Liver (tissue), 3 donors: ENCODE measurements at regions not wholly inside any gene's neighbourhood (a gene's known extent, or its start where the extent isn't known, plus 50 kb on each side); places are given as distances from the start of the nearest gene placed in this dataset.
"Not testable (repeated sequence)": the region's sequence is repeated elsewhere in the genome, so short reads cannot be mapped to it uniquely, and the experiment has no call there.

Source experiments
- GABPA ChIP-seq, 2 donors: IDR thresholded peaks in 1 of 2; conservative IDR thresholded peaks in 1 of 2; 2 replicates each; pipeline ENCODE4 v1.6.1; 2016; ENCODE audit warnings: antibody characterized with exemption in 2 of 2, mild to moderate bottlenecking in 1 of 2, moderate library complexity in 1 of 2
- RAD21 ChIP-seq, 2 donors: IDR thresholded peaks; 2 replicates each; pipeline ENCODE4 v1.6.1; 2016; ENCODE audit warnings: antibody characterized with exemption in 2 of 2, mild to moderate bottlenecking in 2 of 2
- RXRA ChIP-seq, 2 donors: IDR thresholded peaks; 2 replicates each; pipeline ENCODE4 v1.6.1; 2017 to 2018; ENCODE audit warnings: antibody characterized with exemption in 2 of 2, mild to moderate bottlenecking in 1 of 2
- SP1 ChIP-seq: IDR thresholded peaks from 2 replicates; pipeline ENCODE4 v1.6.1; 2018; ENCODE audit warnings: antibody characterized with exemption, mild to moderate bottlenecking
- TAF1 ChIP-seq: conservative IDR thresholded peaks from 2 replicates; pipeline ENCODE4 v1.6.1; 2016; ENCODE audit warnings: antibody characterized with exemption, mild to moderate bottlenecking
- YY1 ChIP-seq: IDR thresholded peaks from 2 replicates; pipeline ENCODE4 v1.6.1; 2016; ENCODE audit warnings: antibody characterized with exemption, mild to moderate bottlenecking
- TF ChIP-seq, protein P1 (sequence below): fragments of 150-350 bp; IDR thresholded peaks from 2 replicates; pipeline ENCODE4 v1.5.1; 2017; ENCODE audit warnings: improper control_type of control experiment, low read depth, low read length; ENCODE audit not compliant: missing input control
- TF ChIP-seq, protein P2 (sequence below): IDR thresholded peaks from 2 replicates; pipeline ENCODE4 v1.6.1; 2016; ENCODE audit warnings: antibody characterized with exemption
- donor health status: healthy.
- donor health status: healthy.

DNA sequence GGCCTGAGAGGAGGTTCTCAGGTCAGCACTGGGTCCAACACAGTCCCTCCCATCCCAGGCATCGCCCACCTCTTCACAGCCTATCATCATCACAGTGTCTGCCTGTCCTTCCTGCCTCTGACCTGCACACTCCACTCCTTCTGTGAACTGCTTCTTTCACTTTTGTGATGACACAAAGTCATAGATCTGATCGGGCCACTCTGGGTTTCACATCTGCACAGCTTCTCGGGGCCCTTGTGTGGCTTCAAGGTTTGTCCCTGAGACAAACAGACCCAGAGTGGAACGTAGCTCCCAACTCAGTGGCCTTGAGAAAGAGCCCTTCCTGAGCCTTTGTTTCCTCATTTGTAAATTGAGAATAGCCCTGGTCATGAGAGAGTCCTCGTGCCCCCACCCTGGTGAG, 377.1 kb downstream of the ANAPC1 start:
- TF ChIP-seq TAF1; RAD21 (IDR thresholded peaks at IDR 0.05); SP1; YY1; GABPA (IDR thresholded peaks at IDR 0.05 in 1 of 2, conservative IDR thresholded peaks at IDR 0.05 in 1 of 2); RXRA (IDR thresholded peaks at IDR 0.05): not testable (repeated sequence)
- TF ChIP-seq, protein P1, sequence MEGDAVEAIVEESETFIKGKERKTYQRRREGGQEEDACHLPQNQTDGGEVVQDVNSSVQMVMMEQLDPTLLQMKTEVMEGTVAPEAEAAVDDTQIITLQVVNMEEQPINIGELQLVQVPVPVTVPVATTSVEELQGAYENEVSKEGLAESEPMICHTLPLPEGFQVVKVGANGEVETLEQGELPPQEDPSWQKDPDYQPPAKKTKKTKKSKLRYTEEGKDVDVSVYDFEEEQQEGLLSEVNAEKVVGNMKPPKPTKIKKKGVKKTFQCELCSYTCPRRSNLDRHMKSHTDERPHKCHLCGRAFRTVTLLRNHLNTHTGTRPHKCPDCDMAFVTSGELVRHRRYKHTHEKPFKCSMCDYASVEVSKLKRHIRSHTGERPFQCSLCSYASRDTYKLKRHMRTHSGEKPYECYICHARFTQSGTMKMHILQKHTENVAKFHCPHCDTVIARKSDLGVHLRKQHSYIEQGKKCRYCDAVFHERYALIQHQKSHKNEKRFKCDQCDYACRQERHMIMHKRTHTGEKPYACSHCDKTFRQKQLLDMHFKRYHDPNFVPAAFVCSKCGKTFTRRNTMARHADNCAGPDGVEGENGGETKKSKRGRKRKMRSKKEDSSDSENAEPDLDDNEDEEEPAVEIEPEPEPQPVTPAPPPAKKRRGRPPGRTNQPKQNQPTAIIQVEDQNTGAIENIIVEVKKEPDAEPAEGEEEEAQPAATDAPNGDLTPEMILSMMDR = not testable (repeated sequence)
- TF ChIP-seq, protein P2, sequence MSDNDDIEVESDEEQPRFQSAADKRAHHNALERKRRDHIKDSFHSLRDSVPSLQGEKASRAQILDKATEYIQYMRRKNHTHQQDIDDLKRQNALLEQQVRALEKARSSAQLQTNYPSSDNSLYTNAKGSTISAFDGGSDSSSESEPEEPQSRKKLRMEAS = not testable (repeated sequence)
